ENCODE measurements at regions not wholly inside any gene's neighbourhood (a gene's known extent, or its start where the extent isn't known, plus 50 kb on each side); places are given as distances from the start of the nearest gene placed in this dataset.
A peak's percentile ranks its signal among the peaks of the same experiment; 100 is the strongest.

DNA sequence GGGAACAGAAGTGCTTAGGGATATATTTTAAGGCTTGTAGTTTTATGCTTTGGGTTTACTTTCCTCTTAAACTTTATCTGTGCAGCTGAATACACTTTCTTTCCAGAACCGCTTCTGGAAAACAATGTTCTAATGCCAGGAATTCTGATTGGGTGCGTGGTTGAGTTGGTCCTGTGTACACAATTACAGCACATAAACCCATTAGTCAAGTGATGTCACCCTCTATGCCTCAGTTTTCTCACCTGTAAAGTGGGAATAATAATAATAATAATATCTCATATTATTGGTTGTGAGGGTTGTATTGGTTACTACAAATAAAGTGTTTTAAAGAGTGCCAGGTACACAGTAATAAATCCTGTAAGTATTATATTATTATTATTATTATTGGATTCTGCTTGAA, 129.2 kb downstream of the MID1IP1 start:
- peaks cover 0 to 3% (median 0%) of the 10 kb centered on the region in 3 donors for H3K4me1 ChIP-seq
- H3K27me3 ChIP-seq = no peaks in the 10 kb centered on the region
- no peaks in the 10 kb centered on the region for H3K36me3 ChIP-seq
- ATAC-seq = peak in 2 of 4 donors; percentile 41 to 57
- H3K27ac ChIP-seq = no peak overlapping the region
- FAIRE-seq = no peak
- H3K4me3 ChIP-seq = no peak overlapping the region
- WGBS, 2 donors = 20 to 53% methylated on average over 2 of the region's 2 CpGs
- intact Hi-C loops (cut with DNase I) = no loop called here
- TF ChIP-seq, protein P1, sequence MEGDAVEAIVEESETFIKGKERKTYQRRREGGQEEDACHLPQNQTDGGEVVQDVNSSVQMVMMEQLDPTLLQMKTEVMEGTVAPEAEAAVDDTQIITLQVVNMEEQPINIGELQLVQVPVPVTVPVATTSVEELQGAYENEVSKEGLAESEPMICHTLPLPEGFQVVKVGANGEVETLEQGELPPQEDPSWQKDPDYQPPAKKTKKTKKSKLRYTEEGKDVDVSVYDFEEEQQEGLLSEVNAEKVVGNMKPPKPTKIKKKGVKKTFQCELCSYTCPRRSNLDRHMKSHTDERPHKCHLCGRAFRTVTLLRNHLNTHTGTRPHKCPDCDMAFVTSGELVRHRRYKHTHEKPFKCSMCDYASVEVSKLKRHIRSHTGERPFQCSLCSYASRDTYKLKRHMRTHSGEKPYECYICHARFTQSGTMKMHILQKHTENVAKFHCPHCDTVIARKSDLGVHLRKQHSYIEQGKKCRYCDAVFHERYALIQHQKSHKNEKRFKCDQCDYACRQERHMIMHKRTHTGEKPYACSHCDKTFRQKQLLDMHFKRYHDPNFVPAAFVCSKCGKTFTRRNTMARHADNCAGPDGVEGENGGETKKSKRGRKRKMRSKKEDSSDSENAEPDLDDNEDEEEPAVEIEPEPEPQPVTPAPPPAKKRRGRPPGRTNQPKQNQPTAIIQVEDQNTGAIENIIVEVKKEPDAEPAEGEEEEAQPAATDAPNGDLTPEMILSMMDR (IDR thresholded peaks at IDR 0.05) = no peak
- H3K9me3 ChIP-seq = no peaks in the 10 kb centered on the region
- no peak for DNase-seq

- Histone ChIP-seq H3K27ac (no peak overlapping the region), H3K36me3 (no peaks in the 10 kb centered on the region), H3K9me3 (no peaks in the 10 kb centered on the region), H3K4me1 (no peaks in the 10 kb centered on the region), H3K4me3 (no peak overlapping the region), H3K27me3 (no peaks in the 10 kb centered on the region)
- WGBS, 2 donors = 77 to 99% methylated on average over 4 of the region's 4 CpGs
- DNase-seq = no peak
- intact Hi-C loops (cut with DNase I) = no loop called here
- no peak for FAIRE-seq
- ATAC-seq = no peak
- TF ChIP-seq, protein P1 (IDR thresholded peaks at IDR 0.05) = no peak
Measured at GRCh38 chrX:38935561-38935960, 134.3 kb downstream of the MID1IP1 start.

DNA sequence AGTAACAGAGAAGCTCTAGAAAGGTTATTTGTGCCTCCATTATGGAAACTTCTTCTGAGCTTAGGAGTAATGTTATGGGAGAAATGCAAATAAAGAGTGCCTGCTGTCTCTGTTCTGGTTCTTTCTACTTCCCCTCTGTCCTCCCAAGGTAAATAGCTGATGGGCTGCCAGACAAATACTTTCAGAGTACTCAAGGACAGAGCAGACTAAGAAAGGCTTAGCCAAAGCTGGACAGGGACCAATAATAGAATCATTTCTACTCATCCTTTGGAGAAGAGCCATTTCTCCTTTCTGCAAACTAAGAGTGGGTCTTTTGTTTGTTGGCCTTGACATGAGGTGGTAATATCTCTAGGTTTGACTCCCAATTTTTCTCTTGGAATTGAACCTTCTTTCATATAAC, 136.1 kb downstream of the MID1IP1 start:
- H3K9me3 ChIP-seq = no peaks in the 10 kb centered on the region
- TF ChIP-seq, protein P1 (IDR thresholded peaks at IDR 0.05) = no peak
- FAIRE-seq (no peak), ATAC-seq (peak; percentile 33 to 83 (median 60)), DNase-seq (no peak)
- H3K27me3 ChIP-seq = no peaks in the 10 kb centered on the region
- no peaks in the 10 kb centered on the region for H3K36me3 ChIP-seq
- H3K27ac ChIP-seq = no peak overlapping the region
- H3K4me3 ChIP-seq = no peak overlapping the region
- no peaks in the 10 kb centered on the region for H3K4me1 ChIP-seq
- intact Hi-C loops (cut with DNase I) = no loop called here

DNA sequence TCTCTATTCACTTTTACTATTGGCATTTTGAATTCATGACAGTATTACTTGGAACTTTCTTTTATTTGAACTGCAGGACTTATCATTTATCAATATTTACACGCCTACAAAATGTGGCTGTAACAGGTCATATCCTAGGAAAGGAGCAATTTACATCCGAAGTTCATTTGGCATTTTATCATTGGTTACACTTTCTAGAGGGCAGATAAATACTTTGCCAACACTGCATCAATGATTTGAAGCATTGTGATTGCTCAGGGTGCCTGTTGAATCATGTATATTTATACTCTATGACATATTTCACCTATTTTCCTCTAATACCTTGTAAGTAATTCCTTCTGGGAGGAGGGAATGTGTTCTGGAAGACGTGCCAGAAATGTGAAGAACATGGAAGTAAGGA, 136.7 kb downstream of the MID1IP1 start:
- ATAC-seq (peak; percentile 79 to 91 (median 82)), FAIRE-seq (no peak), DNase-seq (no peak)
- H3K4me1 ChIP-seq = no peaks in the 10 kb centered on the region
- no peaks in the 10 kb centered on the region for H3K9me3 ChIP-seq
- no peak overlapping the region for H3K4me3 ChIP-seq
- 12 to 27% methylated on average over 3 of the region's 3 CpGs for WGBS, 2 donors
- no peaks in the 10 kb centered on the region for H3K27me3 ChIP-seq
- TF ChIP-seq, protein P1 (IDR thresholded peaks at IDR 0.05) = no peak
- no peaks in the 10 kb centered on the region for H3K36me3 ChIP-seq
- intact Hi-C loops (cut with DNase I) = no loop called here
- H3K27ac ChIP-seq = no peak overlapping the region

GRCh38 chrX:38939067-38939466, 137.8 kb downstream of the MID1IP1 start:
- no peaks in the 10 kb centered on the region for H3K9me3 ChIP-seq
- ATAC-seq = peak; percentile 23 to 64 (median 40)
- no peak overlapping the region for H3K27ac ChIP-seq
- no peak for FAIRE-seq
- H3K4me1 ChIP-seq = no peaks in the 10 kb centered on the region
- peak in 1 of 6 donors; percentile 45 for DNase-seq
- 42 to 69% methylated on average over 1 of the region's 1 CpG for WGBS, 2 donors
- TF ChIP-seq, protein P1 (IDR thresholded peaks at IDR 0.05) = no peak
- H3K36me3 ChIP-seq = no peaks in the 10 kb centered on the region
- H3K4me3 ChIP-seq = no peak overlapping the region
- no peaks in the 10 kb centered on the region for H3K27me3 ChIP-seq
- intact Hi-C loops (cut with DNase I) = no loop called here
